ENCODE measurements at regions not wholly inside any gene's neighbourhood (a gene's known extent, or its start where the extent isn't known, plus 50 kb on each side); places are given as distances from the start of the nearest gene placed in this dataset.
"Not testable (repeated sequence)": the region's sequence is repeated elsewhere in the genome, so short reads cannot be mapped to it uniquely, and the experiment has no call there.

DNA sequence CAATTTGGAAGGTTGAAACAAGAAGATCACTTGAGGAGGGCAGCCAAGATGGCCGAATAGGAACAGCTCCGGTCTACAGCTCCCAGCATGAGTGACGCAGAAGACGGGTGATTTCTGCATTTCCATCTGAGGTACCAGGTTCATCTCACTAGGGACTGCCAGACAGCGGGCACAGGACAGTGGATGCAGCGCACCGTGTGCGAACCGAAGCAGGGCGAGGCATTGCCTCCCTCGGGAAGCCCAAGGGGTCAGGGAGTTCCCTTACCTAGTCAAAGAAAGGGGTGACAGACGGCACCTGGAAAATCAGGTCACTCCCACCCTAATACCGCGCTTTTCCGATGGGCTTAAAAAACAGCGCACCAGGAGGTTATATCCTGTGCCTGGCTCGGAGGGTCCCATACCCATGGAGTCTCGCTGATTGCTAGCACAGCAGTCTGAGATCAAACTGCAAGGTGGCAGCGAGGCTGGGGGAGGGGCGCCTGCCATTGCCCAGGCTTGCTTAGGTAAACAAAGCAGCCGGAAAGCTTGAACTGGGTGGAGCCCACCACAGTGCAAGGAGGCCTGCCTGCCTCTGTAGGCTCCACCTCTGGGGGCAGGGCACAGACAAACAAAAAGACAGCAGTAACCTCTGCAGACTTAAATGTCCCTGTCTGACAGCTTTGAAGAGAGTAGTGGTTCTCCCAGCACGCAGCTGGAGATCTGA lies 430.4 kb upstream of the RGMB start:
- not testable (repeated sequence) for TF ChIP-seq FOXK1 (CRISPR knock-in tag; IDR thresholded peaks at IDR 0.05); IRF2 (CRISPR knock-in tag; IDR thresholded peaks at IDR 0.05; ENCODE audit: borderline replicate concordance, low read depth); CBFB (CRISPR knock-in tag; IDR thresholded peaks at IDR 0.05; ENCODE audit: low read depth); ZNF423 (CRISPR knock-in tag; IDR thresholded peaks at IDR 0.05); ATF1 (CRISPR knock-in tag; IDR thresholded peaks at IDR 0.05); NR2C2 (CRISPR knock-in tag; IDR thresholded peaks at IDR 0.05)
- TF ChIP-seq, protein P1, sequence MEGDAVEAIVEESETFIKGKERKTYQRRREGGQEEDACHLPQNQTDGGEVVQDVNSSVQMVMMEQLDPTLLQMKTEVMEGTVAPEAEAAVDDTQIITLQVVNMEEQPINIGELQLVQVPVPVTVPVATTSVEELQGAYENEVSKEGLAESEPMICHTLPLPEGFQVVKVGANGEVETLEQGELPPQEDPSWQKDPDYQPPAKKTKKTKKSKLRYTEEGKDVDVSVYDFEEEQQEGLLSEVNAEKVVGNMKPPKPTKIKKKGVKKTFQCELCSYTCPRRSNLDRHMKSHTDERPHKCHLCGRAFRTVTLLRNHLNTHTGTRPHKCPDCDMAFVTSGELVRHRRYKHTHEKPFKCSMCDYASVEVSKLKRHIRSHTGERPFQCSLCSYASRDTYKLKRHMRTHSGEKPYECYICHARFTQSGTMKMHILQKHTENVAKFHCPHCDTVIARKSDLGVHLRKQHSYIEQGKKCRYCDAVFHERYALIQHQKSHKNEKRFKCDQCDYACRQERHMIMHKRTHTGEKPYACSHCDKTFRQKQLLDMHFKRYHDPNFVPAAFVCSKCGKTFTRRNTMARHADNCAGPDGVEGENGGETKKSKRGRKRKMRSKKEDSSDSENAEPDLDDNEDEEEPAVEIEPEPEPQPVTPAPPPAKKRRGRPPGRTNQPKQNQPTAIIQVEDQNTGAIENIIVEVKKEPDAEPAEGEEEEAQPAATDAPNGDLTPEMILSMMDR (IDR thresholded peaks at IDR 0.05): not testable (repeated sequence)

Measured in WTC11 (cell line).